GM12878 (cell line): ENCODE measurements at regions not wholly inside any gene's neighbourhood (a gene's known extent, or its start where the extent isn't known, plus 50 kb on each side); places are given as distances from the start of the nearest gene placed in this dataset.

Experiments used
- ATAC-seq: fragments of 200-7000 bp; cut with Tn5 transposase; 3 replicates; pipeline ENCODE4 v1.9.1; 2020; ENCODE audit warnings: mild to moderate bottlenecking, moderate library complexity
- BruUV-seq: library from RNA; stranded (reverse); fragments of 400-500 nt; replicated peaks from 2 replicates; lab custom pipeline; 2021; lab: Mats Ljungman, UMichigan
- CTCF ChIA-PET: fragments of 300-600 bp; sonication (Branson Sonifier 250); formaldehyde crosslinking; extraction: SDS; loops from one replicate; lab custom pipeline; 2021; ENCODE audit warnings: inconsistent platforms; lab: Yijun Ruan, JAX
- POLR2A ChIA-PET: fragments of 350-600 bp; formaldehyde crosslinking; extraction: SDS; loops from one replicate; lab custom pipeline; 2021; ENCODE audit warnings: inconsistent platforms; lab: Charles Lee
- RAD21 ChIA-PET: fragments of 300-600 bp; sonication (Branson Sonifier 250); formaldehyde crosslinking; loops from one replicate; lab custom pipeline; 2023; ENCODE audit warnings: antibody characterized with exemption; ENCODE audit not compliant: unreplicated experiment; lab: Charles Lee
- SMC1A ChIA-PET: fragments of 300-600 bp; sonication (Branson Sonifier 250); formaldehyde crosslinking; loops from one replicate; lab custom pipeline; 2023; ENCODE audit not compliant: unreplicated experiment, uncharacterized antibody; lab: Charles Lee
- DNase-seq: peaks from one replicate; pipeline ENCODE4 v3.0.0-alpha.2; 2011; ENCODE audit warnings: low read depth, low spot score
- FAIRE-seq: peaks from 3 replicates; lab custom pipeline; 2011; peaks lifted over from hg19 to GRCh38; lab: Jason Lieb, UNC
- H2AFZ ChIP-seq: 2 replicates; pipeline ENCODE4 v1.6.0; 2011; ENCODE audit warnings: low read depth, low read length, control low read depth; ENCODE audit not compliant: control insufficient read depth
- H3K27ac ChIP-seq: 2 replicates; pipeline ENCODE4 v1.5.1; 2011; ENCODE audit warnings: control low read depth; ENCODE audit not compliant: control insufficient read depth, insufficient read depth
- H3K27me3 ChIP-seq, 2 experiments: replicated peaks in 1 of 2; 2 replicates each; pipeline versions ENCODE4 v1.6.0 to v1.6.1; 2011; ENCODE audit warnings: low read length in 1 of 2; ENCODE audit not compliant: control insufficient read depth in 2 of 2, insufficient read depth in 2 of 2
- H3K36me3 ChIP-seq, 2 experiments: 2 replicates each; pipeline ENCODE4 v1.5.1; 2011; ENCODE audit warnings: low read length in 1 of 2; ENCODE audit not compliant: control insufficient read depth in 2 of 2, insufficient read depth in 2 of 2
- H3K4me1 ChIP-seq: 2 replicates; pipeline ENCODE4 v1.6.1; 2011; ENCODE audit warnings: mild to moderate bottlenecking, low read length, moderate library complexity, mixed read lengths; ENCODE audit not compliant: control insufficient read depth, insufficient read depth
- H3K4me2 ChIP-seq: 2 replicates; pipeline ENCODE4 v1.6.0; 2011; ENCODE audit warnings: control low read depth; ENCODE audit not compliant: control insufficient read depth, insufficient read depth
- H3K4me3 ChIP-seq: fragments of 200-600 bp; sonication (generic); 2 replicates; pipeline ENCODE4 v1.5.1; 2016
- H3K79me2 ChIP-seq: 2 replicates; pipeline ENCODE4 v1.6.0; 2011; ENCODE audit warnings: low read length; ENCODE audit not compliant: control insufficient read depth, insufficient read depth
- H3K9ac ChIP-seq: 2 replicates; pipeline ENCODE4 v1.8.0; 2011; ENCODE audit warnings: low read length, control low read depth, mixed read lengths; ENCODE audit not compliant: control insufficient read depth, insufficient read depth
- H3K9me3 ChIP-seq: replicated peaks from 3 replicates; pipeline ENCODE4 v1.5.1; 2011; ENCODE audit warnings: mild to moderate bottlenecking, low read length; ENCODE audit not compliant: control insufficient read depth, insufficient read depth
- H4K20me1 ChIP-seq: 2 replicates; pipeline ENCODE4 v1.6.0; 2011; ENCODE audit not compliant: control insufficient read depth, insufficient read depth
- GABPA ChIP-seq: IDR thresholded peaks from 2 replicates; pipeline ENCODE4 v1.6.1; 2014; ENCODE audit warnings: antibody characterized with exemption, low read depth, mild to moderate bottlenecking, inconsistent platforms
- HDAC6 ChIP-seq: fragments of 200-600 bp; sonication (generic); IDR thresholded peaks from one replicate; pipeline ENCODE4 v1.8.0; 2017; ENCODE audit warnings: antibody characterized with exemption; ENCODE audit not compliant: unreplicated experiment
- LARP7 ChIP-seq: fragments of 450-650 bp; IDR thresholded peaks from 2 replicates; pipeline ENCODE4 v1.6.1; 2017; ENCODE audit warnings: mild to moderate bottlenecking
- STAT3 ChIP-seq: IDR thresholded peaks from 2 replicates; pipeline ENCODE4 v1.6.1; 2011; ENCODE audit warnings: low read depth, low read length, improper control_type of control experiment
- TARDBP ChIP-seq: IDR thresholded peaks from 2 replicates; pipeline ENCODE4 v1.6.1; 2016; ENCODE audit warnings: borderline replicate concordance
- WGBS: methylation state at CpG from one replicate; pipeline ENCODE4 v1.1.6; 2016; ENCODE audit warnings: low lambda C conversion rate; ENCODE audit not compliant: insufficient replicate concordance, insufficient coverage; ENCODE audit errors: missing lambda C conversion rate; 5-methylcytosine and 5-hydroxymethylcytosine counted together
- in situ Hi-C: fragments of 300-500 bp; cut with MboI; formaldehyde crosslinking; loops from 9 replicates; pipeline ENCODE4 v1.14.3; 2018; ENCODE audit warnings: mixed read lengths
- intact Hi-C: fragments of 100-400 bp; cut with micrococcal nuclease; formaldehyde crosslinking; loops from one replicate; pipeline ENCODE4 v1.14.2; 2022; ENCODE audit not compliant: unreplicated experiment
- TF ChIP-seq, protein P1 (sequence below): fragments of 450-650 bp; IDR thresholded peaks from 2 replicates; pipeline ENCODE4 v1.6.1; 2017; ENCODE audit warnings: mild to moderate bottlenecking, low read depth, inconsistent platforms; ENCODE audit not compliant: poor library complexity, severe bottlenecking
- TF ChIP-seq, protein P2 (sequence below): fragments of 450-650 bp; IDR thresholded peaks from 2 replicates; pipeline ENCODE4 v1.6.1; 2017; ENCODE audit warnings: mild to moderate bottlenecking, moderate library complexity

DNA sequence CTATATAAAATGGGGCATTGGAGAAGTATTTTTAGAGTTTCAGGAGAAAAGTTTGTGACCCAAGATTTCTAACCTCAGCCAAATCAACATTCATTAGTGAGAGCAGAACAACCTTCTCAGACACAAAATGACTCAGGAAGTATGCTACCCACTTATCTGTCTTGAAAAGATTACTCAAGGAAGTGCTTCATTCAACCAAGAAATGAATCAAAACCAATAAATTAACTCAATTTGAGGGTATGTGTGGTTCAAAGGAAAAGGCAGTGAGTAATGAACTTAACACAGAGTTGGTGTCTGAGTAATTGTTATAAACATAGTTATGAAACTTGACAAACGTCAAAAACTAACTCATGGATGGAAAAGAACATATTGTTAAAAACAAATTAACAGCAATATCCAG, 227.6 kb downstream of the HAO1 start (continued):
- TF ChIP-seq, protein P1, sequence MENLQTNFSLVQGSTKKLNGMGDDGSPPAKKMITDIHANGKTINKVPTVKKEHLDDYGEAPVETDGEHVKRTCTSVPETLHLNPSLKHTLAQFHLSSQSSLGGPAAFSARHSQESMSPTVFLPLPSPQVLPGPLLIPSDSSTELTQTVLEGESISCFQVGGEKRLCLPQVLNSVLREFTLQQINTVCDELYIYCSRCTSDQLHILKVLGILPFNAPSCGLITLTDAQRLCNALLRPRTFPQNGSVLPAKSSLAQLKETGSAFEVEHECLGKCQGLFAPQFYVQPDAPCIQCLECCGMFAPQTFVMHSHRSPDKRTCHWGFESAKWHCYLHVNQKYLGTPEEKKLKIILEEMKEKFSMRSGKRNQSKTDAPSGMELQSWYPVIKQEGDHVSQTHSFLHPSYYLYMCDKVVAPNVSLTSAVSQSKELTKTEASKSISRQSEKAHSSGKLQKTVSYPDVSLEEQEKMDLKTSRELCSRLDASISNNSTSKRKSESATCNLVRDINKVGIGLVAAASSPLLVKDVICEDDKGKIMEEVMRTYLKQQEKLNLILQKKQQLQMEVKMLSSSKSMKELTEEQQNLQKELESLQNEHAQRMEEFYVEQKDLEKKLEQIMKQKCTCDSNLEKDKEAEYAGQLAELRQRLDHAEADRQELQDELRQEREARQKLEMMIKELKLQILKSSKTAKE: no peak
- TF ChIP-seq LARP7 (no peak), STAT3 (no peak), HDAC6 (no peak)
- TF ChIP-seq, protein P2, sequence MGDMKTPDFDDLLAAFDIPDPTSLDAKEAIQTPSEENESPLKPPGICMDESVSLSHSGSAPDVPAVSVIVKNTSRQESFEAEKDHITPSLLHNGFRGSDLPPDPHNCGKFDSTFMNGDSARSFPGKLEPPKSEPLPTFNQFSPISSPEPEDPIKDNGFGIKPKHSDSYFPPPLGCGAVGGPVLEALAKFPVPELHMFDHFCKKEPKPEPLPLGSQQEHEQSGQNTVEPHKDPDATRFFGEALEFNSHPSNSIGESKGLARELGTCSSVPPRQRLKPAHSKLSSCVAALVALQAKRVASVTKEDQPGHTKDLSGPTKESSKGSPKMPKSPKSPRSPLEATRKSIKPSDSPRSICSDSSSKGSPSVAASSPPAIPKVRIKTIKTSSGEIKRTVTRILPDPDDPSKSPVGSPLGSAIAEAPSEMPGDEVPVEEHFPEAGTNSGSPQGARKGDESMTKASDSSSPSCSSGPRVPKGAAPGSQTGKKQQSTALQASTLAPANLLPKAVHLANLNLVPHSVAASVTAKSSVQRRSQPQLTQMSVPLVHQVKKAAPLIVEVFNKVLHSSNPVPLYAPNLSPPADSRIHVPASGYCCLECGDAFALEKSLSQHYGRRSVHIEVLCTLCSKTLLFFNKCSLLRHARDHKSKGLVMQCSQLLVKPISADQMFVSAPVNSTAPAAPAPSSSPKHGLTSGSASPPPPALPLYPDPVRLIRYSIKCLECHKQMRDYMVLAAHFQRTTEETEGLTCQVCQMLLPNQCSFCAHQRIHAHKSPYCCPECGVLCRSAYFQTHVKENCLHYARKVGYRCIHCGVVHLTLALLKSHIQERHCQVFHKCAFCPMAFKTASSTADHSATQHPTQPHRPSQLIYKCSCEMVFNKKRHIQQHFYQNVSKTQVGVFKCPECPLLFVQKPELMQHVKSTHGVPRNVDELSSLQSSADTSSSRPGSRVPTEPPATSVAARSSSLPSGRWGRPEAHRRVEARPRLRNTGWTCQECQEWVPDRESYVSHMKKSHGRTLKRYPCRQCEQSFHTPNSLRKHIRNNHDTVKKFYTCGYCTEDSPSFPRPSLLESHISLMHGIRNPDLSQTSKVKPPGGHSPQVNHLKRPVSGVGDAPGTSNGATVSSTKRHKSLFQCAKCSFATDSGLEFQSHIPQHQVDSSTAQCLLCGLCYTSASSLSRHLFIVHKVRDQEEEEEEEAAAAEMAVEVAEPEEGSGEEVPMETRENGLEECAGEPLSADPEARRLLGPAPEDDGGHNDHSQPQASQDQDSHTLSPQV: no peak

DNA sequence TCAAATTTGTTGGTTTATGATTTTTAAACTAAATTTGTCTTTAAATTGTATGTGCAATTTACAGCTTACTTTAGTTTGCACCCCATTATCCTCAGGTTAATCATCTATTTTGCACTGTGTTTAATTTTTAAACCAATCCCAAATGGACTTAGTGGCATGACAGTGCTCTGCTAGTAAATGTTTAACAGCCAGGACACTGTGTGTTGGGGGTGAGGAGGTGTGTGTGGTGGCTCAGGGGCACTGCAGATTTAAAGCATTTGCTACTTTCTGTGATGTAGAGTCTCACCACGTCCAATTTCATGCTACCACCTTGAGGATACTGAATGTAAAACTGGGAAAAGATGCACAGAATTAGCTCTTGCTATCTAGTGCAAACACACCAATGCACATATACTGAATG, 225.7 kb downstream of the HAO1 start:
- H3K9me3 ChIP-seq: no peaks in the 10 kb centered on the region
- in situ Hi-C loops (no loop called here), intact Hi-C loops (no loop called here)
- FAIRE-seq (no peak), DNase-seq (no peak), ATAC-seq (no peak)
- no peak overlapping the region for H3K27ac ChIP-seq
- H3K4me1 ChIP-seq: no peaks in the 10 kb centered on the region
- CTCF ChIA-PET: no interaction called here
- H3K27me3 ChIP-seq: no peaks in the 10 kb centered on the region
- RAD21 ChIA-PET: no interaction called here
- BruUV-seq: no TSS peak
- H3K36me3 ChIP-seq: no peaks in the 10 kb centered on the region
- no peak overlapping the region for H3K4me2 ChIP-seq
- POLR2A ChIA-PET: interaction anchor here (0.6 kb wide), 1 partner anchor 419 kb away, joined by 3 read pairs; no protein-coding TSS in a partner anchor
- no peaks in the 10 kb centered on the region for H4K20me1 ChIP-seq
- H2AFZ ChIP-seq: no peak overlapping the region
- TF ChIP-seq STAT3 (no peak), TARDBP (no peak), GABPA (no peak)
- no peak overlapping the region for H3K4me3 ChIP-seq
- H3K79me2 ChIP-seq: no peaks in the 10 kb centered on the region
- WGBS: 0% methylated on average over 1 of the region's 1 CpG
- SMC1A ChIA-PET: interaction anchor here (0.8 to 1.5 kb wide), 2 partner anchors 10 to 29 kb away, joined by 4 read pairs; no protein-coding TSS in a partner anchor
- H3K9ac ChIP-seq: no peak overlapping the region
